Upper lobe of left lung (tissue), 4 donors: ENCODE measurements at regions not wholly inside any gene's neighbourhood (a gene's known extent, or its start where the extent isn't known, plus 50 kb on each side); places are given as distances from the start of the nearest gene placed in this dataset.

Source experiments
- CTCF ChIP-seq, 6 experiments: fragments of 450-650 bp in 4 of 6; fragments of 200-600 bp in 2 of 6; sonication (generic) in 2 of 6; IDR thresholded peaks; one replicate each; pipeline ENCODE4 v1.5.1; 2016 to 2019; ENCODE audit warnings: antibody characterized with exemption in 6 of 6
- POLR2A ChIP-seq, 4 donors: fragments of 450-650 bp; IDR thresholded peaks; one replicate each; pipeline ENCODE4 v1.5.1; 2016 to 2017; ENCODE audit warnings: antibody characterized with exemption in 4 of 4, mild to moderate bottlenecking in 2 of 4

- TF ChIP-seq CTCF (IDR thresholded peaks at IDR 0.05) (no peak), POLR2A (IDR thresholded peaks at IDR 0.05) (no peak)
Observed at GRCh38 chr12:19988459-19988873, 379.9 kb upstream of the PDE3A start.
